ENCODE measurements at regions not wholly inside any gene's neighbourhood (a gene's known extent, or its start where the extent isn't known, plus 50 kb on each side); places are given as distances from the start of the nearest gene placed in this dataset.

DNA sequence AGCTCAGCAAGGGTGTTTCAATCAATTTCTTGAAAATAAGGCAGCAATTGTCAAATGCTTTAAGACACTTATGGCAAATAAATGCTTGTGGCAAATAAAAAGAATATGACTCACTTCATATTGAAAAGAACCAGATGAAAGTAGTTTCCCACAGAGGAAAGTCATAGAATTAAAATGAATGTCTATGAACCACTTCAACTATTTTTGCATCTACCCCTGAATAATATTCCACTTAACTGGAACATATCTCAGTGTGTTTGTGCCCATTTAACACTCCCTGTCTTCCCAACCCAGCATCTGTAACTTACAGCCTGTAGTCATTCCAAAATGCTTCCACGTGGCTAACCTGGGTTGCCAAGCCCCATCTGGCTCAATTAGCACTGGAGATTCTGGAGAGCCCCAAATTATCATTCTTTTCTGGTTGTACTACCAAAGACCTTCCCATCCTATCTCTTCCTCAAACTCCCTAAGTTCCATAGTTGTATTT is 84.7 kb downstream of the FEM1C start:
- no peaks in the 10 kb centered on the region for H3K9me3 ChIP-seq (ENCODE audit: control insufficient read depth in 4 of 4, low read length in 3 of 4)
- no peak for DNase-seq (ENCODE audit: low spot score)
- 84% methylated on average over 1 of the region's 1 CpG for WGBS
- no peaks in the 10 kb centered on the region for H3K36me3 ChIP-seq (ENCODE audit: control insufficient read depth in 4 of 4, insufficient read depth in 3 of 4, low read depth in 1 of 4, low read length in 3 of 4)
- H3K9ac ChIP-seq (ENCODE audit: low read depth in 1 of 2, low read length in 2 of 2), result no peak overlapping the region
- H3K27ac ChIP-seq (ENCODE audit: low read depth in 1 of 2, low read length in 2 of 2), result no peak overlapping the region
- peaks cover 0 to 1% (median 0%) of the 10 kb centered on the region in 4 donors for H3K4me1 ChIP-seq (ENCODE audit: control insufficient read depth in 4 of 4, insufficient read depth in 4 of 4, low read length in 3 of 4)
- no peaks in the 10 kb centered on the region for H3K27me3 ChIP-seq (ENCODE audit: control insufficient read depth in 4 of 4, insufficient read depth in 4 of 4, low read length in 3 of 4)
- no peak for TF ChIP-seq NR2F2 (IDR thresholded peaks at IDR 0.05)
- TF ChIP-seq SP1 (IDR thresholded peaks at IDR 0.05), result no peak
- no peak for TF ChIP-seq JUND (IDR thresholded peaks at IDR 0.05)
- TF ChIP-seq, protein P1, sequence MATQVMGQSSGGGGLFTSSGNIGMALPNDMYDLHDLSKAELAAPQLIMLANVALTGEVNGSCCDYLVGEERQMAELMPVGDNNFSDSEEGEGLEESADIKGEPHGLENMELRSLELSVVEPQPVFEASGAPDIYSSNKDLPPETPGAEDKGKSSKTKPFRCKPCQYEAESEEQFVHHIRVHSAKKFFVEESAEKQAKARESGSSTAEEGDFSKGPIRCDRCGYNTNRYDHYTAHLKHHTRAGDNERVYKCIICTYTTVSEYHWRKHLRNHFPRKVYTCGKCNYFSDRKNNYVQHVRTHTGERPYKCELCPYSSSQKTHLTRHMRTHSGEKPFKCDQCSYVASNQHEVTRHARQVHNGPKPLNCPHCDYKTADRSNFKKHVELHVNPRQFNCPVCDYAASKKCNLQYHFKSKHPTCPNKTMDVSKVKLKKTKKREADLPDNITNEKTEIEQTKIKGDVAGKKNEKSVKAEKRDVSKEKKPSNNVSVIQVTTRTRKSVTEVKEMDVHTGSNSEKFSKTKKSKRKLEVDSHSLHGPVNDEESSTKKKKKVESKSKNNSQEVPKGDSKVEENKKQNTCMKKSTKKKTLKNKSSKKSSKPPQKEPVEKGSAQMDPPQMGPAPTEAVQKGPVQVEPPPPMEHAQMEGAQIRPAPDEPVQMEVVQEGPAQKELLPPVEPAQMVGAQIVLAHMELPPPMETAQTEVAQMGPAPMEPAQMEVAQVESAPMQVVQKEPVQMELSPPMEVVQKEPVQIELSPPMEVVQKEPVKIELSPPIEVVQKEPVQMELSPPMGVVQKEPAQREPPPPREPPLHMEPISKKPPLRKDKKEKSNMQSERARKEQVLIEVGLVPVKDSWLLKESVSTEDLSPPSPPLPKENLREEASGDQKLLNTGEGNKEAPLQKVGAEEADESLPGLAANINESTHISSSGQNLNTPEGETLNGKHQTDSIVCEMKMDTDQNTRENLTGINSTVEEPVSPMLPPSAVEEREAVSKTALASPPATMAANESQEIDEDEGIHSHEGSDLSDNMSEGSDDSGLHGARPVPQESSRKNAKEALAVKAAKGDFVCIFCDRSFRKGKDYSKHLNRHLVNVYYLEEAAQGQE (IDR thresholded peaks at IDR 0.05), result no peak
- no peak for TF ChIP-seq TAF1 (conservative IDR thresholded peaks at IDR 0.05)
- TF ChIP-seq, protein P2, sequence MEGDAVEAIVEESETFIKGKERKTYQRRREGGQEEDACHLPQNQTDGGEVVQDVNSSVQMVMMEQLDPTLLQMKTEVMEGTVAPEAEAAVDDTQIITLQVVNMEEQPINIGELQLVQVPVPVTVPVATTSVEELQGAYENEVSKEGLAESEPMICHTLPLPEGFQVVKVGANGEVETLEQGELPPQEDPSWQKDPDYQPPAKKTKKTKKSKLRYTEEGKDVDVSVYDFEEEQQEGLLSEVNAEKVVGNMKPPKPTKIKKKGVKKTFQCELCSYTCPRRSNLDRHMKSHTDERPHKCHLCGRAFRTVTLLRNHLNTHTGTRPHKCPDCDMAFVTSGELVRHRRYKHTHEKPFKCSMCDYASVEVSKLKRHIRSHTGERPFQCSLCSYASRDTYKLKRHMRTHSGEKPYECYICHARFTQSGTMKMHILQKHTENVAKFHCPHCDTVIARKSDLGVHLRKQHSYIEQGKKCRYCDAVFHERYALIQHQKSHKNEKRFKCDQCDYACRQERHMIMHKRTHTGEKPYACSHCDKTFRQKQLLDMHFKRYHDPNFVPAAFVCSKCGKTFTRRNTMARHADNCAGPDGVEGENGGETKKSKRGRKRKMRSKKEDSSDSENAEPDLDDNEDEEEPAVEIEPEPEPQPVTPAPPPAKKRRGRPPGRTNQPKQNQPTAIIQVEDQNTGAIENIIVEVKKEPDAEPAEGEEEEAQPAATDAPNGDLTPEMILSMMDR (IDR thresholded peaks at IDR 0.05; ENCODE audit: low read depth, low read length, missing input control), result no peak
- no peak for TF ChIP-seq FOXA2 (IDR thresholded peaks at IDR 0.05)
- no peak for TF ChIP-seq GABPA (IDR thresholded peaks at IDR 0.05 in 1 of 2, conservative IDR thresholded peaks at IDR 0.05 in 1 of 2)
- TF ChIP-seq HNF4A (conservative IDR thresholded peaks at IDR 0.05), result no peak
- no peak for TF ChIP-seq YY1 (IDR thresholded peaks at IDR 0.05)
- no peak for TF ChIP-seq EGR1 (IDR thresholded peaks at IDR 0.05; ENCODE audit: low read depth in 2 of 2)
- TF ChIP-seq ZBTB33 (IDR thresholded peaks at IDR 0.05), result no peak
- no peak for TF ChIP-seq ATF3 (IDR thresholded peaks at IDR 0.05)
- TF ChIP-seq HNF4G (IDR thresholded peaks at IDR 0.05), result no peak
- no peak for TF ChIP-seq RAD21 (IDR thresholded peaks at IDR 0.05)
- TF ChIP-seq MAX (IDR thresholded peaks at IDR 0.05), result no peak
- TF ChIP-seq FOXA1 (IDR thresholded peaks at IDR 0.05), result no peak
- no peak for TF ChIP-seq RXRA (IDR thresholded peaks at IDR 0.05)
- no peak overlapping the region for H3K4me3 ChIP-seq (ENCODE audit: low read depth in 1 of 3, low read length in 3 of 3)

Data from liver (tissue), 8 donors.